GM12873 (cell line): ENCODE measurements at regions not wholly inside any gene's neighbourhood (a gene's known extent, or its start where the extent isn't known, plus 50 kb on each side); places are given as distances from the start of the nearest gene placed in this dataset.

Experiments used
- CTCF ChIP-seq: IDR thresholded peaks from 2 replicates; pipeline ENCODE4 v1.5.1; 2012; ENCODE audit warnings: low read depth, mild to moderate bottlenecking, moderate library complexity, low read length, control low read depth; ENCODE audit not compliant: insufficient read depth; ENCODE audit errors: missing control alignments

DNA sequence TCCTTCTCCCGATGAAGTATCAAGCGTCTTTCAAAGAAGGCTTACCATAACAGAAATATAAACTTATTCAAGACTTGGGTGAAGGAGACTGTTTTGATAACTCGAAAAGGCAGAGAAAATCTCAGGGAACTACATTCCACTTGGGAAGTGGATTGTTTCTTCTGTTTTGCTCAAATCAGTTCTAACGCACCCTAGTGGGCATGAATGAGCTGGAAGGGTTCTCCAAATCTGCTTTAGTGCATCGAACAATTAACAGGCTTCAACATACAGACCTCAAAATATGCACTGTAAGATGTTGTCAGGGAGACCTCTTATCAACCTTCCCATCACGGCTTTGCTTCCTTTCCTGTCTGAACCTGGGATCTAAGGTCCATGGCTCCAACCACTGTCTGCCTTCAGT, 392.5 kb downstream of the CD83 start:
- TF ChIP-seq CTCF: no peak

DNA sequence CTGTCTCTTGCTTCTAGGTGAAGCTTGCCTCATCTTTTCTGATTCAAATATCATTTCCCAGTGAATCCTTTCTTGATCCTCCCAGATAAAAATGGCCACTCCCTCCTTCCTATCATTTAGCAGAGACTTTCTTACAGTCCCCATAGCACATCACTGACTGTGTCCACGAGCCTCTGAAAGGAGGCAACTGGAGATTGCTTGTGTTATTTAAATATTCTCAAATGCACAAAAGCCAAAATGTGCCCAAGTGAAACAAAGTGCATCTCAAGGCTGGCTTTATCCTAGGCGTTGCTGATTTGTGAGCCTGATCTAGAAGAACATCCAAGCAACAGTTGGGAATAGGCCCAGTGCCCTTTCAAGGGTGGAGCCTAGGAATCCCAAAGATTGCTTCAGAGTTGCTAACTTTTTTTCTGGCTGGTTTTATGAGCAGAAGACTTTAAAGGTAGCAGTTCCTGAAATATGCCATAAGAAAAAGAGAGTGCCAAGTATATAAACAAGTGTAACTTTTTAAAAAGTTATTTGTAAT, 393.6 kb downstream of the CD83 start:
- no peak for TF ChIP-seq CTCF

DNA sequence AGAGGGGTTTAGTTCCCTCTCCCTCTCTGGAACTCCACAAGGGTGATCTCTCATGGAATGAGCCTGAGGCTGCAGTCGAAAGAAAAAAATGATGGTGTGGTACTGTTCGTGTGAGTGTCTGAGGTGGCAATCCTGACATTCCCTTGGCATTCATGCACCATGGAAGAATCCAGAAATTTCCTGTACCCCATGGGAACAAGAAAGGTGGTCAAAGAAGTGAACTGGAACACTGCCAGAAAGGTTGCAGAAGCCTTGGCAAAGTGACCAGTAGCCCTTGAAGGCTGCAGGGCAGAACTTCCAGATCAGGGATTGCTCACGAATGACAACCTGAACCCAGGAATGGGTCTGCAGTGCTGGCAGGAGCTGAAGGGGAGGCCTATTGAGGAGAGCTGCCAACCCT, 394.7 kb downstream of the CD83 start:
- no peak for TF ChIP-seq CTCF

DNA sequence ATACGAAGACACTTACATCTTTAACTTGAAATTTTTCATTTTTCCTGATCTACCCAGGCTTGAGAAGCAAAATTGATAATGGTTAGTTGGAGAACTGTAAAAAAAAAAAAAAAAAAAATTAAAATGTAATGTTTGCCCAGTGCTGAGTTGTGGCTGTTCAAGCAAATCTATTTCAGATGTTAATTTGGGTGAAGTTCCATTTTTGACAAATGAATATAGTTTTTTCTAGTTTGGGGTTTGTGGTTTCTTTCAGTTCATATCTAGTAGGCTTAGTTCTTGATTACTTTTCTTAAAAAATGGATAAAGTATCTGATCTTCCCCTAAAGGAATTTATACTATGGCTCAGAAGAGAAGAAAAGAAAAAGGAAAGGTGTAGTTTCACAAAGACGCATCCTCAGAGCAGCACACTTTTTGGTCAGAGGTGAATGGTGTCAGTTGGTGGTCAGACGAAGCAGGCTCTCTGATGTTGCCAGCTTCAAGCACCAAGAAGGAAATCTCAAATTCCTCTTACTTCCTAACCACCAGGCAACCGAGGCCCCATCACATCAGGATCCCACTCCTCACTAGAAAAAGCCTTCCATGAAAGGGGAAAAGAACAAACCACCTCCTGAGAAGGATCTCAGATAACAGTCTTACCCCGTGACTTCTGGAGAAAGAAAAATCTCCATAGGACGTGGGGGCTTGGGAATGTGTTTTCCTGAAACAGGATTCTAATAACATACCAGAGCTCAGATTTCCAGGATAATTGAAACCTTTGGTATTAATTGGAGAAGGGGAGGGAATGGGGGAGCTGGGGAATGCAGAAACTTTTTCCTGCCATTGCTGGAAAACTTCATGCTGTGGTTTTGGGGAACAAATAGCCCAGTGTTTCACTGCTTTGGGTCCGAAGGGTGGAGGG, 396.2 kb downstream of the CD83 start:
- TF ChIP-seq CTCF: no peak

DNA sequence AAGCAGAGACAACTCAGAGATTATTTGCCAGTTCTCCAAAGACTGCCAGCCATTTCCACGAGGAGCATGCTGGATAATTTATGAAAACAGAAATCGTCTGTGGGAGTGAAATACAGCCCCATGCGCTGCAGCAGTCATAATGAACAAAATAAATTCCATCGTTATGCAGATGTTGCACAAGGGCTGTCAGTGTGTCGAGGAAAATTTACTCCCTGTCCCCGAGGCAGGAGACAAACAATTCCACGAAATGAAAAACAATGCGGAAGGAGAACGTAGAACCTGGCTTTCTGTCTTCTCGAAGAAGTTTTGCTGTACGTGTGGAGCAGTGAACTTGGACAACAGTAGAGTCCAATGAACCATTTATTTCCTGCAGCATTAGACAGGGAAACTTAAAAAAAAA, 399.4 kb downstream of the CD83 start:
- no peak for TF ChIP-seq CTCF

- no peak for TF ChIP-seq CTCF
Observed at GRCh38 chr6:14517516-14518105, 400.0 kb downstream of the CD83 start.

- no peak for TF ChIP-seq CTCF
Observed at GRCh38 chr6:14518515-14519217, 401.1 kb downstream of the CD83 start.
